Endothelial cell of umbilical vein (primary cell): ENCODE measurements at regions not wholly inside any gene's neighbourhood (a gene's known extent, or its start where the extent isn't known, plus 50 kb on each side); places are given as distances from the start of the nearest gene placed in this dataset.
A peak's percentile ranks its signal among the peaks of the same experiment; 100 is the strongest.

Source experiments
- BruUV-seq: library from RNA; stranded (reverse); fragments of 400-500 nt; replicated peaks from 2 replicates; lab custom pipeline; 2021; lab: Mats Ljungman, UMichigan
- CTCF ChIA-PET: fragments of 300-600, 350-600 bp; sonication (Branson Sonifier 250); formaldehyde crosslinking; loops from one replicate; lab custom pipeline; 2021; ENCODE audit warnings: antibody characterized with exemption, inconsistent platforms; lab: Charles Lee
- POLR2A ChIA-PET: fragments of 300-600, 350-600 bp; sonication (Branson Sonifier 250); formaldehyde crosslinking; loops from one replicate; lab custom pipeline; 2021; ENCODE audit warnings: antibody characterized with exemption, inconsistent platforms; lab: Charles Lee
- DNase-seq: peaks from one replicate; pipeline ENCODE4 v3.0.0-alpha.2; 2011; ENCODE audit warnings: low read depth, low spot score
- FAIRE-seq: peaks from 2 replicates; lab custom pipeline; 2011; peaks lifted over from hg19 to GRCh38; lab: Jason Lieb, UNC
- H2AFZ ChIP-seq: 2 replicates; pipeline ENCODE4 v1.6.0; 2012; ENCODE audit warnings: low read depth, low read length, control low read depth, inconsistent platforms
- H3K27ac ChIP-seq: 2 replicates; pipeline ENCODE4 v1.5.1; 2011; ENCODE audit warnings: low read depth, mild to moderate bottlenecking, control low read depth, low read length, moderate library complexity; ENCODE audit not compliant: insufficient read depth
- H3K27me3 ChIP-seq, 2 experiments: 2 replicates each; pipeline versions ENCODE4 v1.6.0 to v1.6.1; 2011; ENCODE audit warnings: low read length in 2 of 2, mixed read lengths in 1 of 2; ENCODE audit not compliant: control insufficient read depth in 2 of 2, insufficient read depth in 2 of 2
- H3K36me3 ChIP-seq, 2 experiments: 2 replicates in 1 of 2; 3 replicates in 1 of 2; pipeline ENCODE4 v1.5.1; 2011; ENCODE audit warnings: low read length in 2 of 2, mild to moderate bottlenecking in 1 of 2, moderate library complexity in 1 of 2; ENCODE audit not compliant: control insufficient read depth in 2 of 2, insufficient read depth in 2 of 2; ENCODE audit errors: extremely low read depth in 1 of 2
- H3K4me1 ChIP-seq: 3 replicates; pipeline ENCODE4 v1.5.1; 2011; ENCODE audit warnings: mild to moderate bottlenecking, low read length; ENCODE audit not compliant: control insufficient read depth, insufficient read depth; ENCODE audit errors: extremely low read depth
- H3K4me2 ChIP-seq: 2 replicates; pipeline ENCODE4 v1.6.1; 2011; ENCODE audit warnings: low read length, control low read depth, mixed read lengths; ENCODE audit not compliant: insufficient read depth
- H3K4me3 ChIP-seq, 3 experiments: fragments of 200-600 bp in 1 of 3; sonication (generic), shearing (Covaris generic) in 1 of 3; replicated peaks in 1 of 3; 2 replicates each; pipeline ENCODE4 v1.5.1; 2011 to 2016; ENCODE audit warnings: control low read depth in 3 of 3, low read length in 3 of 3, mild to moderate bottlenecking in 2 of 3, inconsistent platforms in 1 of 3, low read depth in 1 of 3, moderate library complexity in 1 of 3; ENCODE audit not compliant: insufficient read depth in 1 of 3
- H3K79me2 ChIP-seq: 2 replicates; pipeline ENCODE4 v1.6.0; 2012; ENCODE audit warnings: low read length, inconsistent platforms; ENCODE audit not compliant: control insufficient read depth, insufficient read depth
- H3K9ac ChIP-seq: replicated peaks from 2 replicates; pipeline ENCODE3; 2011; ENCODE audit warnings: low read length, control low read depth; ENCODE audit not compliant: insufficient read depth; ENCODE audit errors: extremely low read depth
- H3K9me1 ChIP-seq: replicated peaks from 3 replicates; pipeline ENCODE4 v1.6.0; 2011; ENCODE audit warnings: mild to moderate bottlenecking, low read length; ENCODE audit not compliant: control insufficient read depth, insufficient read depth; ENCODE audit errors: extremely low read depth
- H3K9me3 ChIP-seq: replicated peaks from 2 replicates; pipeline ENCODE4 v1.5.1; 2012; ENCODE audit warnings: low read length, inconsistent platforms; ENCODE audit not compliant: control insufficient read depth, insufficient read depth
- H4K20me1 ChIP-seq: replicated peaks from 2 replicates; pipeline ENCODE3; 2011; ENCODE audit warnings: mild to moderate bottlenecking, low read length; ENCODE audit not compliant: control insufficient read depth, insufficient read depth; ENCODE audit errors: extremely low read depth
- CTCF ChIP-seq, 2 donors: IDR thresholded peaks; 1 replicate in 1 of 2; 2 replicates in 1 of 2; pipeline ENCODE4 v1.5.1; 2011; ENCODE audit warnings: low read length in 2 of 2, mild to moderate bottlenecking in 2 of 2, moderate library complexity in 2 of 2, control low read depth in 1 of 2, inconsistent platforms in 1 of 2, low read depth in 1 of 2; ENCODE audit not compliant: insufficient read depth in 1 of 2; ENCODE audit errors: extremely low read depth in 1 of 2
- FOS ChIP-seq: IDR thresholded peaks from 2 replicates; pipeline ENCODE4 v1.6.1; 2011; ENCODE audit warnings: mild to moderate bottlenecking, low read length, moderate library complexity, borderline replicate concordance; ENCODE audit not compliant: insufficient read depth
- GATA2 ChIP-seq: IDR thresholded peaks from 2 replicates; pipeline ENCODE4 v1.7.0; 2011; ENCODE audit warnings: low read depth, mild to moderate bottlenecking, moderate library complexity, mixed read lengths, low read length; ENCODE audit not compliant: insufficient read length, insufficient read depth
- JUN ChIP-seq: IDR thresholded peaks from 2 replicates; pipeline ENCODE4 v1.6.1; 2011; ENCODE audit warnings: borderline replicate concordance, low read depth; ENCODE audit not compliant: insufficient read length, insufficient read depth
- POLR2A ChIP-seq: IDR thresholded peaks from 2 replicates; pipeline ENCODE4 v1.6.1; 2012; ENCODE audit warnings: low read depth, mild to moderate bottlenecking, control low read depth, low read length
- POLR2AphosphoS5 ChIP-seq: IDR thresholded peaks from 2 replicates; pipeline ENCODE4 v1.6.1; 2012; ENCODE audit warnings: low read depth, mild to moderate bottlenecking, control low read depth, low read length, moderate library complexity; ENCODE audit not compliant: insufficient read depth
- dilution Hi-C: fragments of 300-500 bp; cut with MboI; formaldehyde crosslinking; loops from one replicate; pipeline ENCODE4 v1.15.0; 2019; ENCODE audit warnings: low sequenced_read_pairs; ENCODE audit not compliant: extremely low pct_ligation_motif_present
- intact Hi-C: fragments of 100-400 bp; cut with micrococcal nuclease; formaldehyde crosslinking; loops from one replicate; pipeline ENCODE4 v1.10.0; 2022
- TF ChIP-seq, protein P1 (sequence below): IDR thresholded peaks from 2 replicates; pipeline ENCODE4 v1.6.1; 2011; ENCODE audit not compliant: insufficient read depth, insufficient read length

GRCh38 chr1:208985231-208985630 is 598.3 kb upstream of the CAMK1G start:
- H3K27me3 ChIP-seq: no peaks in the 10 kb centered on the region
- no peak overlapping the region for H2AFZ ChIP-seq
- intact Hi-C loops: no loop called here
- DNase-seq: peak; percentile 59
- BruUV-seq: no TSS peak
- POLR2A ChIA-PET: no interaction called here
- no peaks in the 10 kb centered on the region for H4K20me1 ChIP-seq
- H3K36me3 ChIP-seq: no peaks in the 10 kb centered on the region
- H3K4me3 ChIP-seq: no peak overlapping the region
- no peak for FAIRE-seq
- no peak overlapping the region for H3K9ac ChIP-seq
- no peaks in the 10 kb centered on the region for H3K9me3 ChIP-seq
- H3K9me1 ChIP-seq: no peaks in the 10 kb centered on the region
- H3K4me2 ChIP-seq: peak overlapping the region; percentile 12
- CTCF ChIA-PET: no interaction called here
- no peak overlapping the region for H3K27ac ChIP-seq
- H3K4me1 ChIP-seq: peaks cover 33% of the 10 kb centered on the region
- no peaks in the 10 kb centered on the region for H3K79me2 ChIP-seq
- dilution Hi-C loops: no loop called here
- TF ChIP-seq FOS: peak; percentile 54
- TF ChIP-seq POLR2A: no peak
- TF ChIP-seq POLR2AphosphoS5: no peak
- TF ChIP-seq, protein P1, sequence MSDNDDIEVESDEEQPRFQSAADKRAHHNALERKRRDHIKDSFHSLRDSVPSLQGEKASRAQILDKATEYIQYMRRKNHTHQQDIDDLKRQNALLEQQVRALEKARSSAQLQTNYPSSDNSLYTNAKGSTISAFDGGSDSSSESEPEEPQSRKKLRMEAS: no peak
- no peak for TF ChIP-seq CTCF (IDR thresholded peaks at IDR 0.05; ENCODE audit: extremely low read depth in 1 of 2, insufficient read depth in 1 of 2, low read depth in 1 of 2, low read length in 2 of 2)
- peak; percentile 36 for TF ChIP-seq GATA2
- peak; percentile 69 for TF ChIP-seq JUN
